Central memory CD4-positive, alpha-beta T cell (primary cell): ENCODE measurements at regions not wholly inside any gene's neighbourhood (a gene's known extent, or its start where the extent isn't known, plus 50 kb on each side); places are given as distances from the start of the nearest gene placed in this dataset.
"Not testable (repeated sequence)": the region's sequence is repeated elsewhere in the genome, so short reads cannot be mapped to it uniquely, and the experiment has no call there.

Source experiments
- DNase-seq: peaks from one replicate; pipeline ENCODE4 v3.0.0; 2022

GRCh38 chr12:20150835-20151422 lies 217.4 kb upstream of the PDE3A start:
- no peak for DNase-seq

GRCh38 chr12:20154052-20154451 lies 214.3 kb upstream of the PDE3A start:
- no peak for DNase-seq

GRCh38 chr12:20155374-20155773 lies 213.0 kb upstream of the PDE3A start:
- DNase-seq = no peak

GRCh38 chr12:20160899-20161298 lies 207.4 kb upstream of the PDE3A start:
- not testable (repeated sequence) for DNase-seq

GRCh38 chr12:20174528-20175175 lies 193.7 kb upstream of the PDE3A start:
- no peak for DNase-seq

GRCh38 chr12:20175704-20176388 lies 192.5 kb upstream of the PDE3A start:
- no peak for DNase-seq

GRCh38 chr12:20181416-20182180 lies 186.7 kb upstream of the PDE3A start:
- no peak for DNase-seq

- DNase-seq = no peak
These were observed 184.8 kb upstream of the PDE3A start for GRCh38 chr12:20183563-20183962.

- no peak for DNase-seq
These were observed 183.8 kb upstream of the PDE3A start for GRCh38 chr12:20184514-20184913.

- DNase-seq = no peak
These were observed 180.9 kb upstream of the PDE3A start for GRCh38 chr12:20187456-20187855.

- no peak for DNase-seq
These were observed 179.2 kb upstream of the PDE3A start for GRCh38 chr12:20188930-20189653.

GRCh38 chr12:20189767-20190166 lies 178.6 kb upstream of the PDE3A start:
- DNase-seq = no peak

- DNase-seq = no peak
These were observed 174.2 kb upstream of the PDE3A start for GRCh38 chr12:20194171-20194570.

GRCh38 chr12:20196767-20197166 lies 171.6 kb upstream of the PDE3A start:
- DNase-seq = no peak

- DNase-seq = no peak
These were observed 170.9 kb upstream of the PDE3A start for GRCh38 chr12:20197411-20197810.

GRCh38 chr12:20199780-20200179 lies 168.6 kb upstream of the PDE3A start:
- no peak for DNase-seq

GRCh38 chr12:20201733-20202132 lies 166.6 kb upstream of the PDE3A start:
- DNase-seq = no peak

- DNase-seq = no peak
These were observed 162.5 kb upstream of the PDE3A start for GRCh38 chr12:20205854-20206253.

- DNase-seq = no peak
These were observed 161.9 kb upstream of the PDE3A start for GRCh38 chr12:20206410-20206809.

GRCh38 chr12:20210621-20211215 lies 157.6 kb upstream of the PDE3A start:
- no peak for DNase-seq

GRCh38 chr12:20211541-20211940 lies 156.8 kb upstream of the PDE3A start:
- no peak for DNase-seq

GRCh38 chr12:20211981-20212421 lies 156.3 kb upstream of the PDE3A start:
- no peak for DNase-seq
